HG03066 (cell line): ENCODE measurements at regions not wholly inside any gene's neighbourhood (a gene's known extent, or its start where the extent isn't known, plus 50 kb on each side); places are given as distances from the start of the nearest gene placed in this dataset.
"Not testable (repeated sequence)": the region's sequence is repeated elsewhere in the genome, so short reads cannot be mapped to it uniquely, and the experiment has no call there.

Experiments used
- ATAC-seq: cut with Tn5 transposase; IDR thresholded peaks from one replicate; pipeline ENCODE4 v1.9.1; 2021; ENCODE audit warnings: low read depth; ENCODE audit not compliant: unreplicated experiment

GRCh38 chr6:88390998-88391397 lies 224.9 kb upstream of the CNR1 start:
- ATAC-seq: not testable (repeated sequence)

- no peak for ATAC-seq
These were observed 222.4 kb upstream of the CNR1 start for GRCh38 chr6:88388589-88388988.

GRCh38 chr6:88386167-88386566 lies 220.0 kb upstream of the CNR1 start:
- ATAC-seq: no peak

DNA sequence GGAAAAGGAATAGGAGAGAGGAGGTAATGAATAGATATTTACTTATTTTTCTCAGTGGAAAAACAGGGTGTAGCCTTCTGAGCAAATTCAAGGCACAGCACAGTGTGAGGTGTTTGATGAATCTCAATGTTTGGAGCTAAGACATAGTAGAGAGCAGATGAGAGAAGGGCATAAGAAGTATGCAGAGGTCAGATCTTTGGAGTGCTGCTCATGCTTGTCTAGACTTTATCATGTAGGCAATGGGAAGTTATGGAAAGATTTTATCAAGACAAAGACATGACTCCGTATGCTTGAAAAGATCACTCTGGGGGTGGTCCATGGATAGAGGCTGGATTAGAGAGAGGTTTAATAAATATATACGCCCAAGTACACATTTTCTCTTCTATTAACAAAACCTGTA lies 217.0 kb upstream of the CNR1 start:
- no peak for ATAC-seq

DNA sequence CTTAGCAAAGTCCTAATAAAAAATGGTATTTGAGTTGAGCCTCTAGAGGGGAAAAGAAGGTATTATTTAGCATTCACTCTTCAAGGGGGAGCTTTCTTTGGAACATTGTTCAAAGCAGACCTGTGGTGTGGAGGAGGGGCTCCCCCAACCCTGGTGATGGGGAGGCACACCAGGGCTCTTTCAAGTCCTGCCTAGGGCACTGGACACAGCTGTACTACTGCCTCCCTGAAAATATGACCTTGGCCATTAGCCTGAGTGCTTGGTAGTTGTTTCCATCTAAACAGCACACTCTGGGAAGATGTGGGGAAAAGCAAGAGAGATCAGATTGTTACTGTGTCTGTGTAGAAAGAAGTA lies 215.1 kb upstream of the CNR1 start:
- ATAC-seq: no peak

GRCh38 chr6:88380618-88381288 lies 214.6 kb upstream of the CNR1 start:
- ATAC-seq: no peak

GRCh38 chr6:88380083-88380482 lies 213.9 kb upstream of the CNR1 start:
- ATAC-seq: no peak

GRCh38 chr6:88378639-88379038 lies 212.5 kb upstream of the CNR1 start:
- no peak for ATAC-seq

DNA sequence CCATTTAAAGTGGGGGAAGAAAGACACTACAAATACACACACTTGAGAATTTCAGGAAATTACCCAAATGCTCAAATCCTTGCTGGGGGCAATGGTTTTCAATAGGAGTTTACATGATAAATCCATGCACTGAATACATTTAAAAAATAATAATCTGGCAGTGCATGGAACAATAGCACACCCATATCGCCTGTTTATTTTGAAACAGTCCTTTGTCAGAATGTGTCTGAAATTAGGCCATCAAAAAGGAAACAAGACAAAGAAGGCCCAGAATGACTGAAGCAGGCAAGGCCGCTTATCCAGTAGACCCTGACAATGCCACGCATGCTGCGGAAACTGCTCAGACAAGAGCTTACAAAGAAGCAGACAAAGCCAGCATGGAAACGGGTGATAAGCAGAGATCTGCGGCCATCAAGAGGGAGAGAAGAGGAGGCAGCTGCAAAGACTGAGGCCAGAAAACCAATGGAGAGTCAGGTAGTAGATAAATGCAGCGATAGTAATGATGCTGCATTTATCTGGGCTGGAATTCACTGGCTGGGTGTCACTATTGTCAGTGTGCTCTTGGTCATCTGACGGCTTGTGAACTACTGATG lies 211.9 kb upstream of the CNR1 start:
- no peak for ATAC-seq

DNA sequence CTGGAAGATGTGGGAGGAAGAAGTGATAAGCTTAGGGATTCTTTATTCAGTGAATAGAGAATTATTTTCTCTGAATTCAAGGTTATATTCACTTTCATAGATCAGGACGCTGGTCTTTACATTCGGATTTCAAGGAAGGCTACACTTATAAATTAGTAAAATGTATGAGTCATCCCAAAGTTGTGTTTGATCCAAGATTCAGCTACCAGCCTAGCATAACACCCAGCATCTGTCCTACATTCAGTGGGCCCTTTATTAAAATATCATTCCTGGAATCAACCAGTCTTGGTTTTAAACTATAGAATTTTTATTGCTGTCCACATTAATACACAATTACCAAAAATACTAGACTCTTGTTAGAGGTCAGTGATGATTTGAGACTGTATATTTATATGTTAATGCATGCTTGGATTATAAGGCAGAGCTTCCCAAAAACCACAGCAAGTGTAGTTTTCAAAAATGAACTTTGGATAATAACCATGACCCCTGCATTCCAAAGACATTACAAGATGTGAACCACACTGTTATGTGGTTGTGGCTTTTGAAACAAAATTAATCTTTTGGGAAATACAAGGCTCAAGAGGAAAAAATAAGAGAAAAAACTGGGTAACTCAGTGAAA lies 210.7 kb upstream of the CNR1 start:
- ATAC-seq: no peak

- ATAC-seq: no peak
These were observed 210.1 kb upstream of the CNR1 start for GRCh38 chr6:88376197-88376596.

DNA sequence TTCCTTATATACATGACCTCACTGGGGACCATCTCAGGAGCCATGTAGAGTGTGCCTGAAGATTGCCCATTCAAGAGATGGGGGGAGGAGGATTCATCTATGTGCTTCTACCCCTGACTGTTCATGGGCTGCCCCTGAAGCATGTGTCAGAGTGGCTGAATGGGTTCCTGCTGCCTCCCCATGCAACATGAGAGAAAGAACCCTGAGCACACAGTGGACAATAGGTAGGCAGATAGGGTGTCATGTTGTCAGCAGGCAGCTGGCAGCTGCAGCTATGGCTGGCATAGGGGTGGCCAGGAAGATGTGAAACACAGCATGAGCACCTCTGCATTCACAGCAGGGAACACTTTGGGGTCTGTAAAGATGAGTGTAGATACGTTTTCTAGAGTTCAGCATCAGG lies 208.4 kb upstream of the CNR1 start:
- ATAC-seq: no peak

GRCh38 chr6:88371480-88371879 lies 205.3 kb upstream of the CNR1 start:
- ATAC-seq: no peak

- no peak for ATAC-seq
These were observed 204.1 kb upstream of the CNR1 start for GRCh38 chr6:88370127-88370710.

- no peak for ATAC-seq
These were observed 203.1 kb upstream of the CNR1 start for GRCh38 chr6:88369262-88369661.

- ATAC-seq: no peak
These were observed 202.1 kb upstream of the CNR1 start for GRCh38 chr6:88368071-88368787.

DNA sequence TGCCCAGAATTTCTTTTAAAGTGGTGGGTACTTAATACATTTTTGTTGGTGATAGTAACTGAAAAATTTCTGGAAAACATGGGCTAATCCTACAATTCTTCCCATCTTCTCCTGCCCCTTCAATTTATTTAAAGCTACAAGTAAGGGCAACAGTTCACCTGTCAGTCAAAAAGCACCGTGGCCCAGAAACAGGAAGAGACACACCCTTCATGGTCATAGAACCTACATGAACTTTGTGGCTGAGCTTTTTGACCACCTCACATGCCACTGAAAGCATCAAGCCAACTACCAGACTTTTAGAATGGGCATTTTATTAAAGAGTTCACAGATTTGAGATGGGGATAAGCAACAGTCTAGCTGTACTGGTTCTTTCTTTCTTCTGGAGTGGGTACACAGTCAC lies 201.1 kb upstream of the CNR1 start:
- ATAC-seq: no peak

DNA sequence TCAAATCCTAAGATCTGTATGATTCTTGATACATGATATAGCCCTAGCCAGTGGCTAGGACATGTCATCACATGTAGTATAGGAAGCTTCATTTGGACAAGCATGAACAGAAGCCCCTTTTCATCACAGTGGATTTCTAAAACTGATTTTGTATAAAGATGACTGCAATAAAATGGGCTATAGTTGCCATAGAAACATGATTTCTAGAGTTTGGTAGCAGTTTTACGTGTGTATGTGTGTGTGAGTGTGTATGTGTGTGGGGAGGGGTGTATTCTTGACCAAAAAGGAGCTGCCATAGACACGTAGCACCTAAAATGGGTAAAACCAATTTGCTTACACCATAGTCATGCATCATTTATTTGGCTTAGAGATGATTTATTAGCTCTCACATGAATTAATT lies 200.5 kb upstream of the CNR1 start:
- no peak for ATAC-seq

GRCh38 chr6:88365656-88366055 lies 199.5 kb upstream of the CNR1 start:
- no peak for ATAC-seq

GRCh38 chr6:88365230-88365629 lies 199.1 kb upstream of the CNR1 start:
- no peak for ATAC-seq

DNA sequence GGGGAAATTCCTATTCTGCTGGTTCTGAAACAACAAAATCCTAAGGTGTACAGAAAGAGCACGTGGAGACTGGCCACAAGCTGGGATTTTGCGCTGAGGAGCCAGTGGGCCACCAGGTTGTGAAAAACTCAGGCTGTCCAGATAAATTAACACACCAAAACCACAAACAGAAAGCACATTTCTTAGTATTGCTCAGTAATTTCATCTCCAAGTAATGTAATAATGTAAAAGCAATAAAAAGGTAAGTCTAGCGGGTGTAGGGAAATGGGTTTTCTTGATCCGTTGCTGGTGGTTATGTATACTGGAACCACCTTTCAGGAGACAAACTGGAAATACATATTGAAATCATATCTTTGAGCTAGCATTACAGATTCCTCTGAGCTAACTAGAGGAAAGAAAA lies 195.6 kb upstream of the CNR1 start:
- ATAC-seq: no peak
